H1 (cell line): ENCODE measurements at regions not wholly inside any gene's neighbourhood (a gene's known extent, or its start where the extent isn't known, plus 50 kb on each side); places are given as distances from the start of the nearest gene placed in this dataset.

ENCODE experiments used
- CTCF ChIA-PET: fragments of 300-600 bp; sonication (Branson Sonifier 250); formaldehyde crosslinking; loops from one replicate; lab custom pipeline; 2021; ENCODE audit not compliant: partially characterized antibody; lab: Charles Lee
- POLR2A ChIA-PET: fragments of 300-600 bp; sonication (Branson Sonifier 250); formaldehyde crosslinking; loops from one replicate; lab custom pipeline; 2021; ENCODE audit warnings: inconsistent platforms; ENCODE audit not compliant: partially characterized antibody; lab: Charles Lee
- DNase-seq, 2 experiments: peaks; one replicate each; pipeline versions ENCODE4 v3.0.0 to v3.0.0-alpha.2; 2010 to 2022; ENCODE audit warnings: low spot score in 2 of 2, low read depth in 1 of 2, mixed read lengths in 1 of 2
- FAIRE-seq: peaks from 2 replicates; lab custom pipeline; 2011; peaks lifted over from hg19 to GRCh38; lab: Jason Lieb, UNC
- H2AFZ ChIP-seq: 2 replicates; pipeline ENCODE4 v1.8.1; 2012; ENCODE audit warnings: low read length, inconsistent platforms
- H2AK5ac ChIP-seq: 2 replicates; pipeline ENCODE4 v1.6.1; 2013; ENCODE audit warnings: low read depth, low read length
- H2BK120ac ChIP-seq: replicated peaks from 2 replicates; pipeline ENCODE3; 2013; ENCODE audit warnings: low read depth, low read length, inconsistent platforms
- H2BK12ac ChIP-seq: 2 replicates; pipeline ENCODE4 v1.6.1; 2013; ENCODE audit warnings: low read depth, low read length
- H2BK15ac ChIP-seq: 2 replicates; pipeline ENCODE4 v1.6.1; 2013; ENCODE audit warnings: low read length
- H2BK20ac ChIP-seq: 2 replicates; pipeline ENCODE4 v1.6.1; 2013; ENCODE audit warnings: low read length
- H2BK5ac ChIP-seq: 2 replicates; pipeline ENCODE4 v1.6.1; 2013; ENCODE audit warnings: low read depth, low read length
- H3K14ac ChIP-seq: 2 replicates; pipeline ENCODE4 v1.6.1; 2013; ENCODE audit warnings: inconsistent platforms; ENCODE audit not compliant: insufficient read length
- H3K18ac ChIP-seq: 2 replicates; pipeline ENCODE4 v1.6.1; 2013; ENCODE audit warnings: low read length; ENCODE audit errors: extremely low read depth
- H3K23ac ChIP-seq: 2 replicates; pipeline ENCODE4 v1.6.1; 2013; ENCODE audit warnings: inconsistent platforms; ENCODE audit not compliant: insufficient read length
- H3K23me2 ChIP-seq: 2 replicates; pipeline ENCODE4 v1.6.1; 2013; ENCODE audit warnings: low read depth, low read length
- H3K27ac ChIP-seq: 2 replicates; pipeline ENCODE4 v1.6.1; 2011; ENCODE audit warnings: low read depth, low read length, inconsistent platforms
- H3K27me3 ChIP-seq, 4 experiments: replicated peaks in 1 of 4; 1 replicate in 1 of 4; 2 replicates in 3 of 4; pipeline versions ENCODE4 v1.6.1 to v1.8.1; 2011 to 2013; ENCODE audit warnings: low read length in 3 of 4, mild to moderate bottlenecking in 3 of 4, inconsistent platforms in 2 of 4, mixed read lengths in 2 of 4, moderate library complexity in 1 of 4; ENCODE audit not compliant: control insufficient read depth in 3 of 4, insufficient read depth in 3 of 4; ENCODE audit errors: extremely low read depth in 1 of 4
- H3K36me3 ChIP-seq, 4 experiments: 2 replicates each; pipeline versions ENCODE4 v1.6.1 to v1.8.1; 2011 to 2013; ENCODE audit warnings: mild to moderate bottlenecking in 4 of 4, low read length in 3 of 4, moderate library complexity in 2 of 4, control low read depth in 1 of 4, inconsistent platforms in 1 of 4; ENCODE audit not compliant: insufficient read depth in 4 of 4, control insufficient read depth in 2 of 4
- H3K4ac ChIP-seq: replicated peaks from 2 replicates; pipeline ENCODE3; 2013; ENCODE audit warnings: low read length, low read depth, mixed read lengths, inconsistent platforms; ENCODE audit not compliant: insufficient read length
- H3K4me1 ChIP-seq, 4 experiments: replicated peaks in 1 of 4; 1 replicate in 1 of 4; 2 replicates in 3 of 4; pipeline versions ENCODE4 v1.6.1 to v1.8.1; 2011 to 2013; ENCODE audit warnings: low read length in 3 of 4, inconsistent platforms in 2 of 4, mixed read lengths in 1 of 4; ENCODE audit not compliant: insufficient read depth in 4 of 4, control insufficient read depth in 3 of 4
- H3K4me2 ChIP-seq, 2 experiments: 2 replicates each; pipeline versions ENCODE4 v1.6.1 to v1.8.1; 2011 to 2013; ENCODE audit warnings: low read depth in 2 of 2, low read length in 2 of 2, control low read depth in 1 of 2, inconsistent platforms in 1 of 2, mild to moderate bottlenecking in 1 of 2; ENCODE audit not compliant: insufficient read depth in 1 of 2
- H3K4me3 ChIP-seq, 4 experiments: fragments of 200-600, 300-600 bp in 1 of 4; sonication (generic), shearing (Covaris generic), sonication (Bioruptor Twin) in 1 of 4; 2 replicates each; pipeline versions ENCODE4 v1.5.1 to v1.8.1; 2011 to 2016; ENCODE audit warnings: low read length in 4 of 4, low read depth in 3 of 4, control low read depth in 2 of 4, inconsistent platforms in 2 of 4, mild to moderate bottlenecking in 2 of 4, mixed read lengths in 1 of 4, moderate library complexity in 1 of 4; ENCODE audit not compliant: insufficient read depth in 2 of 4; ENCODE audit errors: extremely low read depth in 1 of 4
- H3K56ac ChIP-seq: replicated peaks from 2 replicates; pipeline ENCODE3; 2013; ENCODE audit warnings: low read depth, mild to moderate bottlenecking, mixed read lengths, low read length, inconsistent platforms; ENCODE audit not compliant: insufficient read length
- H3K79me1 ChIP-seq: 2 replicates; pipeline ENCODE4 v1.6.1; 2013; ENCODE audit warnings: low read depth, low read length, control low read depth
- H3K79me2 ChIP-seq, 2 experiments: 2 replicates each; pipeline versions ENCODE4 v1.6.1 to v1.8.1; 2012 to 2013; ENCODE audit warnings: low read length in 2 of 2, mild to moderate bottlenecking in 2 of 2, inconsistent platforms in 1 of 2; ENCODE audit not compliant: insufficient read depth in 2 of 2, control insufficient read depth in 1 of 2
- H3K9ac ChIP-seq, 4 experiments: replicated peaks in 1 of 4; 1 replicate in 1 of 4; 2 replicates in 3 of 4; pipeline versions ENCODE4 v1.6.1 to v1.8.1; 2011 to 2013; ENCODE audit warnings: low read depth in 3 of 4, low read length in 3 of 4, control low read depth in 2 of 4, mild to moderate bottlenecking in 2 of 4, moderate library complexity in 2 of 4, inconsistent platforms in 1 of 4; ENCODE audit errors: extremely low read depth in 1 of 4
- H3K9me3 ChIP-seq, 2 experiments: 2 replicates each; pipeline versions ENCODE4 v1.6.1 to v1.8.1; 2012 to 2013; ENCODE audit warnings: mild to moderate bottlenecking in 2 of 2, moderate library complexity in 2 of 2, control low read depth in 1 of 2, inconsistent platforms in 1 of 2, low read depth in 1 of 2, low read length in 1 of 2, mixed read lengths in 1 of 2; ENCODE audit not compliant: insufficient read depth in 2 of 2
- H4K20me1 ChIP-seq, 2 experiments: replicated peaks in 1 of 2; 2 replicates each; pipeline versions ENCODE3 to v1.8.1; 2011 to 2013; ENCODE audit warnings: inconsistent platforms in 2 of 2, low read length in 2 of 2, mild to moderate bottlenecking in 1 of 2; ENCODE audit not compliant: insufficient read depth in 2 of 2, control insufficient read depth in 1 of 2
- H4K5ac ChIP-seq: 2 replicates; pipeline ENCODE4 v1.6.1; 2013; ENCODE audit warnings: low read length, low read depth, mixed read lengths, inconsistent platforms; ENCODE audit not compliant: insufficient read length
- H4K8ac ChIP-seq: 2 replicates; pipeline ENCODE4 v1.8.0; 2013; ENCODE audit warnings: mild to moderate bottlenecking, moderate library complexity, low read length, inconsistent platforms; ENCODE audit not compliant: insufficient read depth; ENCODE audit errors: extremely low read depth
- H4K91ac ChIP-seq: replicated peaks from 2 replicates; pipeline ENCODE3; 2013; ENCODE audit warnings: low read length, mixed read lengths, inconsistent platforms; ENCODE audit not compliant: insufficient read length
- CEBPB ChIP-seq: IDR thresholded peaks from 2 replicates; pipeline ENCODE4 v1.6.1; 2012; ENCODE audit warnings: low read depth, low read length
- CREB1 ChIP-seq: IDR thresholded peaks from 2 replicates; pipeline ENCODE4 v1.6.1; 2012; ENCODE audit warnings: inconsistent platforms
- E2F6 ChIP-seq: IDR thresholded peaks from 2 replicates; pipeline ENCODE4 v1.6.1; 2012; ENCODE audit warnings: inconsistent platforms
- JUND ChIP-seq: IDR thresholded peaks from 2 replicates; pipeline ENCODE4 v1.6.1; 2011; ENCODE audit warnings: mild to moderate bottlenecking, improper control_type of control experiment, low read length
- KDM1A ChIP-seq: fragments of 200-600, 300-600 bp; sonication (generic); IDR thresholded peaks from 2 replicates; pipeline ENCODE4 v1.7.1; 2016; ENCODE audit warnings: mild to moderate bottlenecking, low read length, borderline replicate concordance
- PHF8 ChIP-seq: fragments of 200-600 bp; sonication (generic); conservative IDR thresholded peaks from 2 replicates; pipeline ENCODE4 v1.7.1; 2012; ENCODE audit warnings: low read depth, mild to moderate bottlenecking, inconsistent platforms, low read length, moderate library complexity
- SP1 ChIP-seq: IDR thresholded peaks from 2 replicates; pipeline ENCODE4 v1.6.1; 2011; ENCODE audit warnings: low read depth, low read length
- SRF ChIP-seq: IDR thresholded peaks from 2 replicates; pipeline ENCODE4 v1.6.1; 2011; ENCODE audit warnings: mild to moderate bottlenecking, low read depth, low read length, moderate library complexity
- TAF7 ChIP-seq: optimal IDR thresholded peaks from 2 replicates; pipeline ENCODE3; 2011; ENCODE audit warnings: low read depth, mild to moderate bottlenecking, inconsistent platforms, low read length, moderate library complexity, borderline replicate concordance
- TEAD4 ChIP-seq: IDR thresholded peaks from 2 replicates; pipeline ENCODE4 v1.6.1; 2012; ENCODE audit warnings: low read depth, low read length, inconsistent platforms, mixed read lengths
- ZNF274 ChIP-seq: IDR thresholded peaks from 2 replicates; pipeline ENCODE4 v1.7.0; 2012; ENCODE audit warnings: low read length, borderline replicate concordance; ENCODE audit errors: extremely low read depth
- WGBS, 2 experiments: shearing (Covaris generic) in 1 of 2; methylation state at CpG; one replicate each; pipeline versions ENCODE4 v1.1.6 to v1.1.7; 2013 to 2015; ENCODE audit warnings: low lambda C conversion rate in 2 of 2, mixed read lengths in 2 of 2, inconsistent platforms in 1 of 2, low coverage in 1 of 2, missing lambda C conversion rate in 1 of 2; ENCODE audit not compliant: insufficient replicate concordance in 2 of 2, insufficient coverage in 1 of 2, insufficient read length in 1 of 2; ENCODE audit errors: extremely low coverage in 1 of 2, missing lambda C conversion rate in 1 of 2; 5-methylcytosine and 5-hydroxymethylcytosine counted together
- TF ChIP-seq, protein P1 (sequence below): IDR thresholded peaks from 2 replicates; pipeline ENCODE4 v1.6.1; 2012; ENCODE audit warnings: low read length, inconsistent platforms
- TF ChIP-seq, protein P2 (sequence below): IDR thresholded peaks from 2 replicates; pipeline ENCODE4 v1.6.1; 2012; ENCODE audit warnings: inconsistent platforms

DNA sequence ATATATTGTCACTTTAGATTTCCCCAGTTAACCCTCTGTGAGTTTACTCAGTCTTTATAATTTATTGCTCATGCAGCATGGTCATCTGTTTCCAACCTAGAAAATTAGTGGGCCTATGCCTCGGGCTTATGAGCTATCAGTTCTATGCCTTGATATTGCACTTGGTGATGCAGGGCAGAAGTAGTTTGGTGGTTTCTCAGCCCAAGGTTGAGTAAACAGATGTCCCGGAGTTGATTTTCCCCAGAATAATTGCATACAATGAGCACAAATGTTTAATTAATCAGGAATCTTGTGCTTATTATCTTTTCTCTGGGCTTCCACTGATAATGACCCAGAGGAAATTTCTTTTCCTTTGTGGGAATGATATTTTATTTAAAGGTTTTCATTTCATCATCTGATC, 474.0 kb downstream of the CCDC171 start:
- H3K23ac ChIP-seq: no peak overlapping the region
- no peak overlapping the region for H3K27ac ChIP-seq
- no peak overlapping the region for H3K9ac ChIP-seq
- no peak overlapping the region for H3K56ac ChIP-seq
- no peak overlapping the region for H2BK20ac ChIP-seq
- no peaks in the 10 kb centered on the region for H3K23me2 ChIP-seq
- DNase-seq: no peak
- no peak overlapping the region for H3K14ac ChIP-seq
- H3K4me3 ChIP-seq: no peak overlapping the region
- no peak overlapping the region for H3K18ac ChIP-seq
- H3K79me1 ChIP-seq: no peaks in the 10 kb centered on the region
- no peak overlapping the region for H2BK120ac ChIP-seq
- POLR2A ChIA-PET: no interaction called here
- H3K79me2 ChIP-seq: no peaks in the 10 kb centered on the region
- H3K36me3 ChIP-seq: no peaks in the 10 kb centered on the region
- H2BK15ac ChIP-seq: no peak overlapping the region
- no peaks in the 10 kb centered on the region for H3K9me3 ChIP-seq
- H3K4me1 ChIP-seq: peaks cover 4 to 11% (median 5%) of the 10 kb centered on the region in 4 experiments; a peak in 5 of 7 replicates
- 93% methylated on average over 2 of the region's 2 CpGs; no CpG with 5 or more reads in 1 of the 2 experiments for WGBS, 2 experiments
- CTCF ChIA-PET: interaction anchor here (2.0 to 2.3 kb wide), 2 partner anchors 9 to 106 kb away, joined by 5 to 6 read pairs; no protein-coding TSS in a partner anchor
- H4K20me1 ChIP-seq: no peaks in the 10 kb centered on the region
- H3K4me2 ChIP-seq: no peak overlapping the region
- H2AFZ ChIP-seq: no peak overlapping the region
- no peak overlapping the region for H4K91ac ChIP-seq
- no peak overlapping the region for H2BK12ac ChIP-seq
- no peak overlapping the region for H3K4ac ChIP-seq
- no peaks in the 10 kb centered on the region for H3K27me3 ChIP-seq
- FAIRE-seq: no peak
- no peak overlapping the region for H4K8ac ChIP-seq
- no peak overlapping the region for H4K5ac ChIP-seq
- H2AK5ac ChIP-seq: no peak overlapping the region
- no peak overlapping the region for H2BK5ac ChIP-seq
- TF ChIP-seq, protein P1, sequence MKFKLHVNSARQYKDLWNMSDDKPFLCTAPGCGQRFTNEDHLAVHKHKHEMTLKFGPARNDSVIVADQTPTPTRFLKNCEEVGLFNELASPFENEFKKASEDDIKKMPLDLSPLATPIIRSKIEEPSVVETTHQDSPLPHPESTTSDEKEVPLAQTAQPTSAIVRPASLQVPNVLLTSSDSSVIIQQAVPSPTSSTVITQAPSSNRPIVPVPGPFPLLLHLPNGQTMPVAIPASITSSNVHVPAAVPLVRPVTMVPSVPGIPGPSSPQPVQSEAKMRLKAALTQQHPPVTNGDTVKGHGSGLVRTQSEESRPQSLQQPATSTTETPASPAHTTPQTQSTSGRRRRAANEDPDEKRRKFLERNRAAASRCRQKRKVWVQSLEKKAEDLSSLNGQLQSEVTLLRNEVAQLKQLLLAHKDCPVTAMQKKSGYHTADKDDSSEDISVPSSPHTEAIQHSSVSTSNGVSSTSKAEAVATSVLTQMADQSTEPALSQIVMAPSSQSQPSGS: no peak
- TF ChIP-seq PHF8 (no peak), CREB1 (no peak), CEBPB (no peak), JUND (no peak), E2F6 (no peak), TEAD4 (no peak), TAF7 (no peak), ZNF274 (no peak), KDM1A (no peak), SP1 (no peak), SRF (no peak)
- TF ChIP-seq, protein P2, sequence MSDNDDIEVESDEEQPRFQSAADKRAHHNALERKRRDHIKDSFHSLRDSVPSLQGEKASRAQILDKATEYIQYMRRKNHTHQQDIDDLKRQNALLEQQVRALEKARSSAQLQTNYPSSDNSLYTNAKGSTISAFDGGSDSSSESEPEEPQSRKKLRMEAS: no peak
